H7 (cell line): ENCODE measurements at regions not wholly inside any gene's neighbourhood (a gene's known extent, or its start where the extent isn't known, plus 50 kb on each side); places are given as distances from the start of the nearest gene placed in this dataset.

Source experiments
- DNase-seq: peaks from one replicate; pipeline ENCODE4 v3.0.0; 2012
- H3K27me3 ChIP-seq: 2 replicates; pipeline ENCODE4 v1.6.0; 2011; ENCODE audit warnings: mild to moderate bottlenecking, low read length; ENCODE audit not compliant: control insufficient read depth, insufficient read depth
- H3K36me3 ChIP-seq: replicated peaks from 2 replicates; pipeline ENCODE4 v1.5.1; 2011; ENCODE audit warnings: low read length; ENCODE audit not compliant: control insufficient read depth, insufficient read depth
- H3K4me3 ChIP-seq: 2 replicates; pipeline ENCODE4 v1.5.1; 2011; ENCODE audit warnings: low read depth, mild to moderate bottlenecking, control low read depth, low read length, moderate library complexity; ENCODE audit not compliant: insufficient read depth

- no peaks in the 10 kb centered on the region for H3K27me3 ChIP-seq
- H3K4me3 ChIP-seq = no peak overlapping the region
- no peaks in the 10 kb centered on the region for H3K36me3 ChIP-seq
- DNase-seq = no peak
These were observed 878.6 kb upstream of the ADGRL4 start for GRCh38 chr1:79885101-79885500.

- no peak for DNase-seq
- no peaks in the 10 kb centered on the region for H3K36me3 ChIP-seq
- no peaks in the 10 kb centered on the region for H3K27me3 ChIP-seq
These were observed 870.6 kb upstream of the ADGRL4 start for GRCh38 chr1:79877086-79877485.

DNA sequence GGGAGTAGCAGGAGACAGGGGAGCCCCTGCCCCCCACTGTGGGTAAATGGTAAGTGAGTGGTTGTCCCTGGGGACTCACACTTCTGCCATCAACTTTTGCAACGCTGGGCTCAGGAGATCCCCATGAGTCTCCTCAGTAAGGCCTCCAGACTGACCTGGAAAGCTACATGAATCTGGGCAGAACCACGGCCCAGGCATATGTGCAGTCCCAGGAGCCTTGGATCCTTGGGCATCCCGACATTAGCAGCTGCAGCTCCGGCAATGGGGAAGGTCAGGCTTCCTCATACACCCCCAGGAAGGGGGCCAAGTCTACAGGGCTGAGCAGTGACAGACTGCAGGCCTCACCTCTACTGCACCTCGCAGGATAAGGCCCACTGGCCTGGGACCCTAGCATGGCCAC, 868.7 kb upstream of the ADGRL4 start:
- DNase-seq = no peak
- H3K27me3 ChIP-seq = no peaks in the 10 kb centered on the region
- H3K4me3 ChIP-seq = no peak overlapping the region
- H3K36me3 ChIP-seq = no peaks in the 10 kb centered on the region

More at GRCh38 chr1:79877086-79877485, 870.6 kb upstream of the ADGRL4 start:
- H3K4me3 ChIP-seq = no peak overlapping the region

DNA sequence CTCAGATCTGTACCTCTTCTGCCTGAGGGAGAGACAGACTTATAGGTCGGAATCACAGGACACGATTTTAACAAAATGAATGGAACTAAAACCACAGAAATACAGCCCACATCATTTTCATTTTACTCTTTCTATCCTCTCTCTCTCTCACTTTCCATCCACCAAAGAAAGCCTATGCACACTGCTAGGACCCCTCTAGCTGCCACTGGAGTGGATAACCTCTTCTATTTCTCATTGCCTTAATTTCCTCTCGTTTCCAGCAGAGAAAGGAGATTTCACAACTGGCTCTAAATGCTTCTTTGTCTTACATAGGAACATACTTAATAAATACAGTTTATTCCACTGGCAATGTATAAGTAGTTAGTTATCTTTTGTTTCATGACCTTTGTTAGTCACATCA, 867.8 kb upstream of the ADGRL4 start:
- Histone ChIP-seq H3K4me3 (no peak overlapping the region), H3K27me3 (no peaks in the 10 kb centered on the region), H3K36me3 (no peaks in the 10 kb centered on the region)
- DNase-seq = no peak

GRCh38 chr1:79859212-79859948, 852.9 kb upstream of the ADGRL4 start:
- no peak overlapping the region for H3K4me3 ChIP-seq
- no peaks in the 10 kb centered on the region for H3K27me3 ChIP-seq
- no peak for DNase-seq
- no peaks in the 10 kb centered on the region for H3K36me3 ChIP-seq

DNA sequence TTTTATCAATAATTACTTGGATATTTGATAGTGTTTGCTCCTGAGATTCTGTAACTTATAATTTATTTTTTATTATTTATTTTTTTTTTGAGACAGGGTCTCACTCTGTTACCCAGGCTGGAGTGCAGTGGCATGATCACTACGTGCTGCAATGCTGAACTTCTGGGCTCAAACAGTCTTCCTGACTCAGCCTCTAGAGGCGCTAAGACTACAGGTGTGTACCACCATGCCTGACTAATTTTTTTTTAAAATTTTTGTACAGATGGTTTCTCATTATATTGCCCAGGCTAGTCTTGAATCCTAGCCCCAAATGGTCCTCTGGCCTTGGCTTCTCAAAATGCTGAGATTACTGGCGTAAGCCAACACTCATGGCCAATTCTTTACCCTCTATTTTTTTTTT, 845.5 kb upstream of the ADGRL4 start:
- Histone ChIP-seq H3K27me3 (no peaks in the 10 kb centered on the region), H3K4me3 (no peak overlapping the region), H3K36me3 (no peaks in the 10 kb centered on the region)
- no peak for DNase-seq

DNA sequence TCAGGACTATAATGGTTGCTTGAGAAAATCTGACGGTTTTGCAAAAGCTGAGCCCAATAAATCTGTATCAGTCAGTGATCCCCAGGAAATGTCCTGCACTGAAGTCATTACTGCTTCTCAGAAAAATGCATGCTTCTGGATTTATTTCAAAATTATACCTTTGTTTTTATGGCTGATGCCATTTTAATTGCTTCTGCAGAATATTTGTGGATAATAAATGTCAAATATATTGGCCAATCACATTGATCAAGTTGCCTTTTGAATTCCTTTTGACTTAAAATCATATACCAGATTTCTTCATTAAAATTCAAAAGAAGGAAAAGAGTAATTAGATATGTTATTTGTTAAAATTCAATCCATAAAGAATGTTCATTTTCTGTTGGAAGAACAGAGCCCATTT, 842.9 kb upstream of the ADGRL4 start:
- Histone ChIP-seq H3K36me3 (no peaks in the 10 kb centered on the region), H3K27me3 (no peaks in the 10 kb centered on the region), H3K4me3 (no peak overlapping the region)
- DNase-seq = no peak

DNA sequence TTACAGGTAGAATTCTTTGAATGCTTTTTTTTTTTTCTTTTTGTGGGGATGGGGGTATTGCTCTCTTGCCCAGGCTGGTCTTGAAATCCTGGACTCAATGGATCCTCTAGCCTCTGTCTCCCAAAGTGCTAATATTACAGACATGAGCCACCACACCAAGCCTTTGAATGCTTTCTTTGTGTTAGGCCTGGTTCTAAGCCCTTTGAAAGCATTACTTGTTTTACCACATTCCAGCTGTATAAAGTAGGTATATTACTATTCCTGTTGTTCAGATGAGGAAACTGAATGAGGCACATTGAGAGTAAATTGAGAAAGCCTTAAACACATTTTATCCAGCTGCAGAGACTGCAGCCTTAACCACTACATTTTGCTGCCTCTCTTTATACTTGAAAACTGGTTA, 841.8 kb upstream of the ADGRL4 start:
- no peak overlapping the region for H3K4me3 ChIP-seq

DNA sequence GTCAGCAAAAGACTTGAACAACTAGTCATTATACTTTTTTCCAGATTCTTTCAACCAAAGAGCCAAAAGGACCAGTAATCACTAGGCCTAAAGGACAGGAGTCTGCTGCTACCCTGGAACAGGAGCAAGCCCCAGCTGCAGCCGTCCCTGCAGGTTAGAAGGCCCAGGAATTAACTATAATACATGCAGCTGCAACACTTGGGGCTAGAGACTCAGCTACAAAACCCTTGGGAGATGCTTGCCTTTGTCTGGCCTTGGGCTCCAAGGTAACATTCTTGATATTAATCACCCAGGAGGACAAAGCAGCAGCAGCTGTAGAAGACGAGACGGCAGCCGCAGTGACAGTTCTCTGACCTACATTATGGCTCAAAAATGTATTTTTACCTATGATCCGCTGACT, 841.2 kb upstream of the ADGRL4 start:
- no peaks in the 10 kb centered on the region for H3K27me3 ChIP-seq
- no peaks in the 10 kb centered on the region for H3K36me3 ChIP-seq
- no peak overlapping the region for H3K4me3 ChIP-seq
- no peak for DNase-seq

More for the DNA sequence above, 841.8 kb upstream of the ADGRL4 start:
- Histone ChIP-seq H3K27me3 (no peaks in the 10 kb centered on the region), H3K36me3 (no peaks in the 10 kb centered on the region)
- no peak for DNase-seq

GRCh38 chr1:79845936-79846335, 839.4 kb upstream of the ADGRL4 start:
- no peak for DNase-seq
- Histone ChIP-seq H3K36me3 (no peaks in the 10 kb centered on the region), H3K4me3 (no peak overlapping the region), H3K27me3 (no peaks in the 10 kb centered on the region)

DNA sequence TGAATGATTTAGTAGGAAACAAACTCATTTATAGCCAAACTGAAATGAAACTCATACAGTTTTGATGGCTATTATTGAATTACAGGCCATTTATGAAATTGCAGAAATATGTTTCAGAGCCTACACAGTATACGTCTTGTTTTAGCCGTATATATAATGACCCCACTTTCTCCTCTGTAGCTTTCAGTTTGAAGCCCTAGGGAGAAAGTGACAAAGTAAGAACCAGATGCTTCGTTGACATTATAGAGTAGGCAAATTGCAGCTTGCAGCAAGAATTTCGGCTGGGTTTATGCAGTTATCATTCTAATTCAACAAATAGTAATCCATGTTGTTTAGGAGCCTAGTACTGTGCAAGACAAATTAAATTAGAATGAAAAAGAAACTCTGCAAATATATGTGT, 836.3 kb upstream of the ADGRL4 start:
- no peak for DNase-seq
- H3K36me3 ChIP-seq = no peaks in the 10 kb centered on the region
- no peak overlapping the region for H3K4me3 ChIP-seq
- H3K27me3 ChIP-seq = no peaks in the 10 kb centered on the region

DNA sequence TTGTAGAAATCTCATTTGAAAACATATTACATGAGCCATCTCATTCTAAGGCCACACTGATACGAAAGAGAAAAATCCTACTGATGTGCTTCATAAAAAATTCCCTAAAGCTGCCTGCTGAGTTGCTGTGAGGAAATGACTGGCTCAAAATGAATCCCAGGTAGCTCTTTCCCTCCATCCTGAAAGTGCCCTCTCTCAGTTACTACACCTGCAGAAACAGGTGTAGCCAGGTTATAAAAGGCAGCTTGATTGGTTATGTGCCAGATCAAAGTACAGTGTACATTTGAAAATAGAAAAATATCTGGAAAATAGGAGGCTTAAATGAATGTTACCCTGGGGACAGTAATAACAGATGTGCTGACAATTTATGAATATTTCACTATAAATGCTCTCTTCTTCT, 833.4 kb upstream of the ADGRL4 start:
- Histone ChIP-seq H3K4me3 (no peak overlapping the region), H3K27me3 (no peaks in the 10 kb centered on the region), H3K36me3 (no peaks in the 10 kb centered on the region)
- no peak for DNase-seq

DNA sequence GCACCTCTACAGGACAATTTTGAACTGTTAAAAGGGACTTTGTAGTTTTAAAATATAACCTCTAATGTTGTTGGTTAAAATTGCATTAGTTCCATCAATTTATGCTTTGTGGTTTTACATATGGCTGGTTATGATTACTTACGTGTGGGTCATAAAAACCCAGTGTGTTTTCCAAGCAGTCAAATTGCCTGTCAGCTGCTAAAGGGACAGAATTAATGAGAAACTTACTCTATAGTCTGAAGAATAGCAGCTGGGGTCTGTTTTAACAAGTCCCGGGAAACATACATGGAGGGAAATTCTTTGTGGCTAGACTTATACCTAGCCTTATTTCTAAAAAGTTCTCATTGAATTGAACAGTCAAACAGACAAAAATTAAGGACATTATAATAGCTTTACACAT, 820.9 kb upstream of the ADGRL4 start:
- no peaks in the 10 kb centered on the region for H3K27me3 ChIP-seq
- no peak overlapping the region for H3K4me3 ChIP-seq
- no peaks in the 10 kb centered on the region for H3K36me3 ChIP-seq
- no peak for DNase-seq

- no peaks in the 10 kb centered on the region for H3K27me3 ChIP-seq
- DNase-seq = no peak
These were observed 819.0 kb upstream of the ADGRL4 start for GRCh38 chr1:79825551-79825950.

DNA sequence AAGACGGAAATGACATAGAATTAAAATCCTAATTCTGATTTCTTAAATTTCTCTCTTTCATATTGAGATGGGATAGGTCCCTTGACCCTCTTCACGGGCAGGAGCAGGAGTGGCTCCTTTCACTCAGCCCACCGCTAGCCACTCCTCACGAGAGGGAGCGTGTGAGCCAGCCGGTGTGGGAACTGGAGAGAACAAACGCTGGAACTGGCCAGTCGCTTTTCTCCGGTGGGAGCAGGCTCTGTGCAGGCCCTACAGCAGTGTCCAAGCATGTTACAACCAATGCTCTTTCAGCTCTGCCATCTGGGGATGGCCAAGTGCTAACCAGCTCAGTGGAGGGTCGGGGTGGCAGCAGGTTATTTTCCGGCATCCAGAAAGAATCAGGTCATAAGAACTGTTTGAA, 815.5 kb upstream of the ADGRL4 start:
- no peak overlapping the region for H3K4me3 ChIP-seq
- no peaks in the 10 kb centered on the region for H3K27me3 ChIP-seq
- H3K36me3 ChIP-seq = no peaks in the 10 kb centered on the region
- DNase-seq = no peak

More at GRCh38 chr1:79825551-79825950, 819.0 kb upstream of the ADGRL4 start:
- Histone ChIP-seq H3K4me3 (no peak overlapping the region), H3K36me3 (no peaks in the 10 kb centered on the region)

- H3K27me3 ChIP-seq = no peaks in the 10 kb centered on the region
- no peaks in the 10 kb centered on the region for H3K36me3 ChIP-seq
- no peak for DNase-seq
- no peak overlapping the region for H3K4me3 ChIP-seq
These were observed 812.6 kb upstream of the ADGRL4 start for GRCh38 chr1:79819140-79819539.
